C4-2B (cell line): ENCODE measurements at regions not wholly inside any gene's neighbourhood (a gene's known extent, or its start where the extent isn't known, plus 50 kb on each side); places are given as distances from the start of the nearest gene placed in this dataset.

Source experiments
- ZFX ChIP-seq: fragments of 450-650 bp; IDR thresholded peaks from 2 replicates; pipeline ENCODE4 v1.6.1; 2017
- TF ChIP-seq, protein P1 (sequence below): fragments of 450-650 bp; conservative IDR thresholded peaks from 2 replicates; pipeline ENCODE4 v1.5.1; 2017; ENCODE audit warnings: mild to moderate bottlenecking

DNA sequence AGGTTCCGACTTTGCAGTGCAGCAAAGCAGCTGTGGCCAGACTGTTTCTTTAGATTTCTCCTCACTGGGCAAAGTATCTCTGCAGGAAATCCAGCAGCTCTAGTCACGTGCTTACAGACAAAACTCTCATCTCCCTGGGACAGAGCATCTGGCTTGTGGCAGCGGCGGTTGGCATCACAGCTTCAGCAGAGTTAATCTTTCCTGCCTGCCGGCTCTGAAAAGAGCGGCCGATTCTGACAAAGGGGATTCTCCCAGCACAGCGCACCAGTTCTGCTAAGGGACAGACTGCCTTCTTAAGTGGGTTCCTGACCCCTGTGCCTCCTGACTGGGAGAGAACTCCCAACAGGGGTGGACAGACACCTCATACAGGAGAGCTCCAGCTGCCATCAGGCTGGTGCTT, 1357.3 kb upstream of the TENM4 start:
- TF ChIP-seq, protein P1, sequence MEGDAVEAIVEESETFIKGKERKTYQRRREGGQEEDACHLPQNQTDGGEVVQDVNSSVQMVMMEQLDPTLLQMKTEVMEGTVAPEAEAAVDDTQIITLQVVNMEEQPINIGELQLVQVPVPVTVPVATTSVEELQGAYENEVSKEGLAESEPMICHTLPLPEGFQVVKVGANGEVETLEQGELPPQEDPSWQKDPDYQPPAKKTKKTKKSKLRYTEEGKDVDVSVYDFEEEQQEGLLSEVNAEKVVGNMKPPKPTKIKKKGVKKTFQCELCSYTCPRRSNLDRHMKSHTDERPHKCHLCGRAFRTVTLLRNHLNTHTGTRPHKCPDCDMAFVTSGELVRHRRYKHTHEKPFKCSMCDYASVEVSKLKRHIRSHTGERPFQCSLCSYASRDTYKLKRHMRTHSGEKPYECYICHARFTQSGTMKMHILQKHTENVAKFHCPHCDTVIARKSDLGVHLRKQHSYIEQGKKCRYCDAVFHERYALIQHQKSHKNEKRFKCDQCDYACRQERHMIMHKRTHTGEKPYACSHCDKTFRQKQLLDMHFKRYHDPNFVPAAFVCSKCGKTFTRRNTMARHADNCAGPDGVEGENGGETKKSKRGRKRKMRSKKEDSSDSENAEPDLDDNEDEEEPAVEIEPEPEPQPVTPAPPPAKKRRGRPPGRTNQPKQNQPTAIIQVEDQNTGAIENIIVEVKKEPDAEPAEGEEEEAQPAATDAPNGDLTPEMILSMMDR = no peak
- no peak for TF ChIP-seq ZFX
